NCI-H345 (cell line): ENCODE measurements at regions not wholly inside any gene's neighbourhood (a gene's known extent, or its start where the extent isn't known, plus 50 kb on each side); places are given as distances from the start of the nearest gene placed in this dataset.
"Not testable (repeated sequence)": the region's sequence is repeated elsewhere in the genome, so short reads cannot be mapped to it uniquely, and the experiment has no call there.

Experiments
- DNase-seq: peaks from one replicate; lab custom pipeline; 2025; lab: John Stamatoyannopoulos, UW

DNA sequence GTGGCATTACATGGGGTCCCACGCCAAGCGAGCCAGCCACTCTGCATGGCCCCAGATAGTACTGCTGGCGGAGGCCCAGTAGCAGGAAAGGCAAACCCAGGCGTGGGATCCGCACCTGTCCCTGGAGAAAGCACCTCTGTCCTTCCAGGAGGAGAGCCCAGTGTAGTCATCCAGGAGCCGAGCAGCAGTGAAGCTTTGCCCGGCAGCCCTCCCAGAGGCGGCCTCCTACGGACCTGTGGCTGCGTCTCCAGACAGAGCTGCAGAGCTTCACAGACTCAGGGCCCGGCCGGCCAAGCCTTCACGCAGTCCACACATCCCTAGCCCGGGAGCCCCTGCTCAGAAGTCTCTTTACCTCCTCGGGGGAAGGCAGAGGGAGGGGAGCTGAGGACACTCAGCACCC lies 100.8 kb upstream of the PPP1R26 start:
- no peak for DNase-seq

DNA sequence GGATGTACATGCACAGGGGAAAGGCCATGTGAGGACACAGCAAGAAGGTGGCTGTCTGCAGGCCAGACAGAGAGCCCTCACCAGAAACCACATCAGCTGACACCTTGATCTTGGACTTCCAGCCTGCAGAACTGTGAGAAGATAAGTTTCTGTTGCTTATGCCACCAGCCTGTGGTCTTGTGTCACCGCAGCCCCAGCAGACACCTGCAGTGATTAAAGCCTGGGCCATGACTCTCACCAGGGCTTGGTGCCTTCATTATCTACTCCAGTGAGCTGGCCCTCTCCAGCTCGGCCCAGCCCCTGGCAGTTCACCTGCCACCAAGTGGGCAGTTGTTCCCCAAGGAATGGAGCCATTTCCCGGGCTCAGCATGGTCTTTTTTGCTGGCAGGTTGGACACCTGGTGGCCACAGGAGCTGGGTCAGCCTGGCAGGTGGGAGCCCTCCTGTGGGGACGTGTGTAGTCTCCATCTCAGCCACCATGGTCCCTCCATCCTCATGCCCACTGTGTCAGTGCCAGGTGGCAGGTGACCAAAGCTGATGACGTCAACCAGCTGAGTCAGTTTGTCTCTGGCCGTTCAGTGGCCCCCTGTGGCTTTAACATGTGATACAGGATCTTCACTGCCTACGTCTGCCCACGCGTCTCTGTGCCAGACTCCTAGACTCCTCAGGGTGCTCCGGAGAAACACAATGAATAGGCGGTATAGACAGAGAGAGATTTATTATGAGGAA lies 99.9 kb upstream of the PPP1R26 start:
- peak; percentile 55 for DNase-seq

DNA sequence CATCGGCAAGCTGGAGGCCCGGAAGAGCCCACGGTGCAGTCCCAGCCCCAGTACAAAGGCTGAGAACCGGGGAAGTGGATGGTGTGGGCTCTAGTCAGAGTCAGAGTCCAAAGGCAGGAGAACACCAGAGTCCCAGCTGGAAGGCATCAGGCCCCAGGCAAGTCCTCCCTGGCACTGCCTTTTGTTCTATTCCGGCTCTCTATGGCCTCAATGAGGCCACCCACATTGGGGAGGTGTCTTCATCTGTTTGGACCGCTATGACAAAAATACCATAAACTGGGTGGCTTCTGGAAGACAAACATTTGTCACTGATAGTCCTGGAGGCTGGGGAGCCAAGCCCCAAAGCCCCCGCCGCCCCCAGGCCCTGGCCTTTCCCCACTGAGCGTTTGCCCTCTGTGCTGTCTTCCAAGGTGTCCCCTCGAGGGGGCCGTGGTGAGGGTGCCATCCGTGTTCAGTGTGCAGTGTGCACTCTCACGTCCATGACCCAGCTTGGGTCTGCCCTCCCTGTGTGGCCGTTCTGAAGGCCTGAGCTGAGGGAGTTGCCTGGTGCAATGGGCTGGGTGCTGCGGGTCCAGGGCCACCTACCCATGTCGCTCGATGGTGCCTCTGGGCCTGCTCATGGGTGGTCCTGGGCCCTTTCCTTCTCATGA lies 99.1 kb upstream of the PPP1R26 start:
- DNase-seq = no peak

- no peak for DNase-seq
Measured at GRCh38 chr9:135381762-135382310, 97.7 kb upstream of the PPP1R26 start.

GRCh38 chr9:135384226-135384625 lies 95.4 kb upstream of the PPP1R26 start:
- no peak for DNase-seq

DNA sequence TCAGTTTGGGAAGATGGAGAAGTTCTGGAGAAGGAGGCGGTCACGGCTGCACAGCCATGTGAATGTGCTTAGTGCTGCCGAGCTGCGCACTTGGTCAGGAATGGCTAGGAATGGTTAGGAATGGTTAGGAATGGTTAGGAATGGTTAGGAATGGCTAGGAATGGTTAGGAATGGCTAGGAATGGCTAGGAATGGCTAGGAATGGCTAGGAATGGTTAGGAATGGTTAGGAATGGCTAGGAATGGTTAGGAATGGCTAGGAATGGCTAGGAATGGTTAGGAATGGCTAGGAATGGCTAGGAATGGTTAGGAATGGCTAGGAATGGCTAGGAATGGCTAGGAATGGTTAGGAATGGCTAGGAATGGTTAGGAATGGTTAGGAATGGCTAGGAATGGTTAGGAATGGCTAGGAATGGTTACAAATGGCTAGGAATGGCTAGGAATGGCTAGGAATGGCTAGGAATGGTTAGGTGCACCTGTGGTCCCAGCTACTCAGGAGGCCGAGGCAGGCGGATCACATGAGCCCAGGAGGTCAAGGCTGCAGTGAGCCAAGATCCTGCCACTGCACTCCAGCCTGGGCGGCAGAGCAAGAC lies 94.7 kb upstream of the PPP1R26 start:
- DNase-seq = not testable (repeated sequence)

DNA sequence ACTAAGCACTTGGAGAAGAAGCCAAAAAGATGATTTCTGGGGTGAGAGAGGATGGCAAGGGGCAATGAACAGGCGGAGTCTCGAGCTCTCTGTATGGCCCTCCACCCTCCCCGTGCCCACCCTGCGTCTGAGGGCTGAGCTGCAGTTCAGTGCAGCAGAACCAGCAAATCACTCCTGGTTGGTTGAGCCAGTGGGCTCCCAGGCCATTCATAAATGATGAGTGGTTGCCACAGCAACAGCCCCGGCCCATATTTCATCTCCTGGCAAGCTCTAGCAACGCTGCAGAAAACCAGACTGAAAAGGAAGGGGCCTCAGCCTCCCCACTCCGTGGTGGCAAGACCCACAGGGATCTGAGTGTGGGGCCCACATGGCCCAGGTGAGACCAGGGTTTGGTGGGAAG lies 93.8 kb upstream of the PPP1R26 start:
- DNase-seq = no peak

DNA sequence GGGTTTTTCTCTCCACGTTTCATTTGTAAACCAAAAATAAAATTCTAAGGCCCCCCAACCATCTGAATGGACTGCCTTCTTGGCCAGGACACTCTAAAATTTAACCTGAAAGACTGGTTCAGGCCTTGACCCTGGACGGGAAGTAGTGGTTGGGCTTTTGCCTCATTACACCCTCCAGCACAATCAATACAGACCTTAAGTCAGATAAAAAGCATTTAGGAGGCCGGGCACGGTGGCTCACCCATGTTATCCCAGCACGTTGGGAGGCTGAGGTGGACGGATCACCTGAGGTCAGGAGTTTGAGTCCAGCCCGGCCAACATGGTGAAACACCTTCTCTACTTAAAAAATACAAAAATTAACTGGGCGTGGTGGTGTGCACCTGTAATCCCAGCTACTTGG lies 91.6 kb upstream of the PPP1R26 start:
- DNase-seq = no peak

DNA sequence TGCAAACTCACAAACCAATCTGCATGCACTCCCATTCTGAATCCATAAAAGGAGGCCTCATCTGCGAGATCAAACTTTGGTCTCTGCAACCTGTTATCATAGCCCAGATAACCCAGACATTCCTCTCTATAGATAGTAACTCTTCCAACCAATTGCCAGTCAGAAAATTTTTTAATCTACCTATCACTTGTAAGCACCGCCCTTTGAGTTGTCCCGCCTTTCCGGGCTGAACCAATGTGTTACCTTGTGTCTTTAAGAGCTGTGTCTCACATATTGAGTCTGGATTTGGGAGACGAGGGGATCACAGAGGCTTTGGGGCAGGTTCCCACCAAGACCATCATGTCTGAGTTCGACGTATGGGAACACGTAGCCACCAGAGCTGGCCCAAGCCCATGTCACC lies 91.1 kb upstream of the PPP1R26 start:
- no peak for DNase-seq

DNA sequence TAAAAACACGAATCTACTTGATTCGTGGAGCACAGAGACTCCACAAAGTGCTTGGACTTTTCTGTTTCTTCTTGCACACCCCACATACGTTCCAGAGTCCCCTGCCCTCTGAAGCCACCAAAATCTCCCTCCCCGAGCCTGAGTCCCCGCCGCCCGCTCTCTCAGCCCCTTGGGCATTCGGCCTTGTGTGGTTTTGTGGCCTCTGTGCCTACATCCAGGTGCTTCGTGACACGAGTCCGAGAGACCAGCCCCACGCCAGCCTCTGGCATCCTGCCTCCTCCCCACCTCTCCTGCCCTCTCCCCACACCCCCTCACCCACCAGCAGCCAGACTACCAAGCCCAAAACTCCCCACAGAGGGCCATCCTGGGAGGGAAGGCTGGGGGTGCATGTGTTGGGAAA lies 87.8 kb upstream of the PPP1R26 start:
- DNase-seq = no peak

GRCh38 chr9:135392511-135392910 lies 87.1 kb upstream of the PPP1R26 start:
- DNase-seq = no peak

- DNase-seq = no peak
Measured at GRCh38 chr9:135394131-135394530, 85.5 kb upstream of the PPP1R26 start.

DNA sequence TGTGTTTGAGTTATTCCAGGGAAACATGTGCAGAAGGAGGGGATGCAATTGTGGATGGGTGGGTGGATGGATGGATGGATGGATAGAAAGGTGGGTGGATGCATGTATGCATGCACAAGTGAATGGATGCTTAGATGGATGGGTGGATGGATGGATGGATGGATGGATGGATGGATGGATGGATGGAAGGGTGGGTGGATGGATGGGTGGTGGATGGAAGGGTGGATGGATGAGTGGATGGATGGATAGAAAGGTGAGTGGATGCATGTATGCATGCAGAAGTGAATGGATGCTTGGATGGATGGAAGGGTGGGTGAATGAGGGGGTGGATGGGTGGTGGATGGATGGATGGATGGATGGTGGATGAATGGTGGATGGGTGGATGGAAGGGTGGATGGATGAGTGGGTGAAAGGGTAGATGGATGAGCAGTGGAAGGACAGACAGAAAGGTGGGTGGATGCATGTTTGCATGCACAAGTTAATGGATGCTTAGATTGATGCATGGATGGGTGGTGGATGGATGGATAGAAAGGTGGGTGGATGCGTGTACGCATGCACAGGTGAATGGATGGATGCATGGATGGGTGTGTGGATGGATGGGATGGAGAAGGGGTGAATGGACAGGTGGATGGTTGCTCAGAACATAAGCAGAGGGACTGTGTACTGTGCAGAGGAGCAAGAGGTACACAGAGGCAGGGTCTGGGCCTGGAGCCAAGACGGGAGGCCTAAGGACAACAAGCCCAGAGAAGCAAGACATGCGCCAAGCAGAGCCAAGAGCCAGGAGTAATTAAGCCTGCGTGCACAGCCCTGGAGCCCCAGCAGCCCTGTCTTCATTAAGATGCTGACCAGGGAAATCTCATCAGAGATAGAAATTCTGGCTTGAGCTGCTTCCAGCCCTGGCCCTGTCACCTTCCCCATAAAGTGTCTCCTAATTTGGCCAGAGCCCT lies 84.6 kb upstream of the PPP1R26 start:
- peak; percentile 4 for DNase-seq

DNA sequence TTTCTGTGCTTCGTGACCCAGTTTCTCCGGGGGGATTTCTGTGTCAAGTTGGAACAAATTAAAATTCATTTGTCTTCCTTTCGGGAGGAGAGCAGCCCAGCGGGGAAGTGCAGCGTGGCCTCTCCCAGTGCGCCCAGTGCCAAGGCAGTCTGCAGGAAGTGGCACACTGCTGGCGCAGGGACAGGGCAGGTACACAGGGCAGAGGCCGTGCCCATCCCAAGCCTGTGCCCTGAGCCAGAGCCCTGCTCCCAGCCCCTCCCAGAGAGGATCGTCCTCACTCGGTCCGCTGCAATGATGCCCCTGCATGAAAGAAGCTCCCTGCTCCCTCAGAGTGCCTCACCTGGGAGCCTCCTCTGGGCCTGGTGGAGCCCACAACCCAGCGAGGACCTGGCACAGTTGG lies 82.4 kb upstream of the PPP1R26 start:
- no peak for DNase-seq

- no peak for DNase-seq
Measured at GRCh38 chr9:135399000-135399649, 80.5 kb upstream of the PPP1R26 start.

DNA sequence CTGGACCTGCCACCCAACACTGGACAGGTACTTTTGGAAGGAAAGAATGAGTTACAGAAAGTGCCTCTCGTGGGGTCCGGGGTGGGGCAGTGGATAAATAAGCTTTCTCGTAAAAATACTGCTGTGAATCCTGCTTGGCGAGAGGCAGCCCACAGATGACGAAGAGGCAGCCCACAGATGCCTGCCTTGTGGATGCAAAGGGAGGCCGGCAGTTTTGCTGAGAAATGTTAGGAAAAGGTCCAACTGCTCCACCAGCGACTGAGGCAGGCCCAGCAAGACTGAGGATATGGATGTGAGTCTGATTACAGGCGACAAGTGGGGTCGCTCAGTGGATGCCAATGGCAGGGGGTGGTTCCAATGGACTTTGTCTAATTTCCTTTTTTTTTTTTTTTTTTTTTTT lies 79.1 kb upstream of the PPP1R26 start:
- DNase-seq = no peak

- DNase-seq = no peak
Measured at GRCh38 chr9:135401218-135401617, 78.4 kb upstream of the PPP1R26 start.

DNA sequence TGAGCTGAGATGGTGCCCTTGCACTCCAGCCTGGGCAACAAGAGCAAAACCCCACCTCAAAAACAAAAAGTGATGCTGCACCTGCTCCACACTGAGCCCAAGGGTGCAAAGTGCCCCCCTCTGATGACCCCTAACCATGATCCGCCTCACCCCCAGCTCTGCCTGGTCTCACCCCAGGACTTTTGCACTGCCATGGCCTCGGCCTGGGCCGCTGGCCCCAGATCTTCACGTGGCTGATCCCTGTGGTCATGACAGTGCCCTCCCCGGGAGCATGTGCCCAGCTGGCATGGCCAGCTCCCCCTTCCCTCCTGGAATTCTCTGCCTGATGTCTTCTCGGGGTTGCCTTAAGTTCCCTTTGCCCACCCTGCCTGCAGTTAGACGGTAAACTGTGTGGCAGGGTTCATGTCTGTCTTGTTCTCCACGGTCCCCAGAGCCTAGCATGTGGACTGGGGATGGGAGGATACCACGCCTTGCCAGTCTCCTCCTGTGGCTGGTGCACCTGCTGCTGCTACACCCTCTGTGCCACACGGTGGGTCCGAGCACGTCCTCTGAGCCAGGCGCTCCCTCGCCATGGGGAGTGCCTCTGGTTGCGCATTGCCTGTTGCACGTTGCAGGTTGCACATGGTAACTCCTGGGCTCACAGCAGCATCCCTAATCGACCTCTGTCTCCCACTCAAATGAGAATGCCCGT lies 77.4 kb upstream of the PPP1R26 start:
- no peak for DNase-seq

DNA sequence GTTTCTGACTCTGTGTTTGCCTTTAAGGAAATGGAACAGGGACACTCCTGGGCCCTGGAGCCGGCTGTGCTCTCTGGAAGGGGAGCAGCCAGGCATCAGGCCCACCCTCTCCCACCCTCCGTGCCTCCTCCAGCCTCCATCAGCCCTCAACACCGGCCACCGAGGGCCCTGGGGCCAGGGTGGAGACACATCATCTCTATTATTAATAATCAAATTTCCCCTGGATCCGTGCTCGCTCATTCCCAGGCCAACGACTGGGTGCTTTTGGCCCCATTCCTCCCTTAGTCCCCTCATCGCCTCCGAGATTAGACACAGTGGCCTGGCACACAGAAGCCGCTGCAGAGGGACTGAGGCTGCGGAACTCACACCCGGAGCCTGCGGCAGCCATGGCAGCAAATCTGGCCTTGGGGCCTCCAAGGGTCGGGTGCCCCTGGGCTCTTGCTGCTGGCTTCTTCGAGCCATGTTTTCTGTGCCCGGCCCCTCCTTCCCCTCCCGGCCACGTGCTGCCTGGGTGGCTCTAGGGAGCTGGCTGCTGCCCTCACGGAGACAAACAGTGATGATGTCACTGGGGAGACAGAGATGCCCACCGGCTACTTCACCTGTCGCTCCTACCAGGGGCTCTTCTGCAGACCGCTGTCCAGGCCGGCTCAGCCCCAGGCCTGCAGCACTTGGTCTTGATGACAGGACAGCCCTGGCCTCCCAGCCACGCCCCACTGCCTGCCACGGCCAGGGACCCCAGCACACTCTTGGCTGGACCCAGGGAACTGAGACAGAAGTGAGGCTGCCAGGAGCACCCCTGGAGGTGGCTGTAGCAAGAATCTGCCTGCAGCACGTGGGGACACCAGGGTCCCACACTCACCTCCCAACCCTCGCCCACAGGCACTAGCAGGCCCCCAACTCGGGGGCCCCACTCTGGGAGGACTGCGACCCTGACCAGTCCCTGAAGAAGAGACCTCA lies 76.6 kb upstream of the PPP1R26 start:
- no peak for DNase-seq
